Embryonic facial prominence (tissue), 1 donor: ENCODE measurements at regions not wholly inside any gene's neighbourhood (a gene's known extent, or its start where the extent isn't known, plus 50 kb on each side); places are given as distances from the start of the nearest gene placed in this dataset.

Experiments used
- DNase-seq: peaks from one replicate; pipeline ENCODE4 v3.0.0-alpha.2; 2016; ENCODE audit errors: extremely low spot score

GRCh38 chr2:150589681-150590080 lies 102.2 kb upstream of the RND3 start:
- no peak for DNase-seq

- DNase-seq = no peak
Observed at GRCh38 chr2:150588506-150588870, 101.0 kb upstream of the RND3 start.

- no peak for DNase-seq
Observed at GRCh38 chr2:150587547-150588505, 100.4 kb upstream of the RND3 start.

GRCh38 chr2:150586858-150587257 lies 99.4 kb upstream of the RND3 start:
- no peak for DNase-seq

GRCh38 chr2:150585221-150585971 lies 97.9 kb upstream of the RND3 start:
- no peak for DNase-seq

- no peak for DNase-seq
Observed at GRCh38 chr2:150584081-150584480, 96.6 kb upstream of the RND3 start.

- no peak for DNase-seq
Observed at GRCh38 chr2:150581717-150582472, 94.4 kb upstream of the RND3 start.

GRCh38 chr2:150578481-150578880 lies 91.0 kb upstream of the RND3 start:
- DNase-seq = no peak

- no peak for DNase-seq
Observed at GRCh38 chr2:150575861-150576260, 88.4 kb upstream of the RND3 start.

GRCh38 chr2:150572961-150573395 lies 85.5 kb upstream of the RND3 start:
- no peak for DNase-seq

GRCh38 chr2:150572194-150572766 lies 84.8 kb upstream of the RND3 start:
- no peak for DNase-seq

- DNase-seq = no peak
Observed at GRCh38 chr2:150571121-150571520, 83.7 kb upstream of the RND3 start.

GRCh38 chr2:150570712-150571111 lies 83.2 kb upstream of the RND3 start:
- no peak for DNase-seq

GRCh38 chr2:150569761-150570160 lies 82.3 kb upstream of the RND3 start:
- no peak for DNase-seq

- peak; percentile 53 for DNase-seq
Observed at GRCh38 chr2:150567771-150568301, 80.4 kb upstream of the RND3 start.

- DNase-seq = no peak
Observed at GRCh38 chr2:150566289-150566688, 78.8 kb upstream of the RND3 start.

- DNase-seq = no peak
Observed at GRCh38 chr2:150561076-150561475, 73.6 kb upstream of the RND3 start.

GRCh38 chr2:150557020-150557600 lies 69.6 kb upstream of the RND3 start:
- no peak for DNase-seq

GRCh38 chr2:150555611-150556356 lies 68.3 kb upstream of the RND3 start:
- no peak for DNase-seq

- no peak for DNase-seq
Observed at GRCh38 chr2:150554046-150554445, 66.6 kb upstream of the RND3 start.
